ENCODE measurements at regions not wholly inside any gene's neighbourhood (a gene's known extent, or its start where the extent isn't known, plus 50 kb on each side); places are given as distances from the start of the nearest gene placed in this dataset.
"Not testable (repeated sequence)": the region's sequence is repeated elsewhere in the genome, so short reads cannot be mapped to it uniquely, and the experiment has no call there.

DNA sequence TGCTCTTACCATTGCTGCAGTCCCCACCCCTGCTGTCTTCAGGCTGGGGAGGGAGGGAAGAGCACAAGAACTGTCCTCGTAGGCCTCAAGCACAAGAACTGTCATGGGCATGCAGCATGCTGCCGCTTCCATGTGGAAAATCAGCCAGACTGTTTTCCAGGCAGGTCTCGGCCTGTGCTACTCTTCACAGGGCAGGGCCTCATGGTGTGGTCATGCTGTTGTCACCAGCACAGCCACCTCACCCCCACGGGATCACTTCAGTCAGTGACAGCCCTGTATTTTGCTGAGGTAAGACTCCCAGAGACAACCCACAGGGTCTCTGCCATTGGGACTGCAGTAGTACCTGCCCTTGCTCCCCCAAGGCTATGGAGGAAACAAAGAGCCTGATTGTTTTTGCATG lies 205.3 kb downstream of the NAP1L3 start:
- intact Hi-C loops (cut with DNase I): no loop called here
- no peak for ATAC-seq (ENCODE audit: low FRiP score)
- Histone ChIP-seq H3K9me3 (ENCODE audit: control insufficient read depth, low read length) (no peaks in the 10 kb centered on the region), H3K27ac (ENCODE audit: low read depth in 1 of 2, low read length in 2 of 2) (no peak overlapping the region), H3K4me3 (ENCODE audit: low read length in 2 of 2) (no peak overlapping the region), H3K27me3 (ENCODE audit: control insufficient read depth in 1 of 2, insufficient read depth in 2 of 2, low read length in 1 of 2) (no peaks in the 10 kb centered on the region), H3K4me1 (ENCODE audit: control insufficient read depth in 1 of 2, insufficient read depth in 2 of 2, low read length in 2 of 2) (no peaks in the 10 kb centered on the region), H3K36me3 (ENCODE audit: control insufficient read depth in 1 of 2, insufficient read depth in 2 of 2, low read length in 1 of 2) (no peaks in the 10 kb centered on the region)
- no peak for DNase-seq
- WGBS, 2 donors: 79 to 80% methylated on average over 4 of the region's 4 CpGs

DNA sequence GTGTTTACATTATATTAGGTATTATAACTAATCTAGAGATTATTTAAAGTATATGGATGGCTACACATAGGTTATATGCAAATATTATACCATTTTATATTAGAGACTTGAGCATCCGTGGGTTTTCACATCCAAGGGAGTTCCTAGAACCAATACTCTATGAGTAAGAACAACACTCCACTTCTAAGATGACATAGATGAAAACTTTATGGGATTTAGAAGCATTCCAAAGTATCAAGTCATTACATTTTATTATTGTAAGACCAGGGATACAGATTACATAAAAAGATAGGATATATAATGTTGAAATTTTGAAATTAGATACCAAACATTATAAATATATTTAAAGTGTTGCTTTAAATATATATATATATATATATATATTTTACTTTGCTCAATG lies 207.0 kb downstream of the NAP1L3 start:
- Histone ChIP-seq H3K36me3 (ENCODE audit: control insufficient read depth in 1 of 2, insufficient read depth in 2 of 2, low read length in 1 of 2) (no peaks in the 10 kb centered on the region), H3K4me3 (ENCODE audit: low read length in 2 of 2) (no peak overlapping the region), H3K9me3 (ENCODE audit: control insufficient read depth, low read length) (no peaks in the 10 kb centered on the region), H3K27me3 (ENCODE audit: control insufficient read depth in 1 of 2, insufficient read depth in 2 of 2, low read length in 1 of 2) (no peaks in the 10 kb centered on the region), H3K27ac (ENCODE audit: low read depth in 1 of 2, low read length in 2 of 2) (no peak overlapping the region), H3K4me1 (ENCODE audit: control insufficient read depth in 1 of 2, insufficient read depth in 2 of 2, low read length in 2 of 2) (no peaks in the 10 kb centered on the region)
- intact Hi-C loops (cut with DNase I): no loop called here
- ATAC-seq (ENCODE audit: low FRiP score): no peak
- no peak for DNase-seq
- 40 to 48% methylated on average over 1 of the region's 1 CpG for WGBS, 2 donors

DNA sequence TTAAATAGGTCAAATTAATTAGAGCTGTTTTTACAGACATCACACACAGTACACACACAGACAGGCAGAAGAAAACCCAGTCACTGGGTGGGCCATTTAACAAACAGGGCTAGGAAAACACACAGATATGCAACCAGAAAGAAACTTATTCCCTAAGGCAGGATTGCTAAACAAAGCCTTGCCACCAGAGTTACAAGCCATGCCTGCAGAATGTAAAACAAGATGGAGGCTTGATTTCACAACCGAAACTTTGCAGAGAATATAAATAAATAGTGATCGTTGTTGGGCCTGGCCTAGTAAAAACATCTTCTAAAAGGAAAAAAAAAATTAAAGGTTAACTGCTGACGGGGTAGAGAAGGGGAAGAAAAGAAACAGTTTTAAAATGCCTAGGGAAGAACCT lies 212.3 kb downstream of the NAP1L3 start:
- no peaks in the 10 kb centered on the region for H3K27me3 ChIP-seq (ENCODE audit: control insufficient read depth in 1 of 2, insufficient read depth in 2 of 2, low read length in 1 of 2)
- H3K36me3 ChIP-seq (ENCODE audit: control insufficient read depth in 1 of 2, insufficient read depth in 2 of 2, low read length in 1 of 2): no peaks in the 10 kb centered on the region
- WGBS, 2 donors: 38 to 51% methylated on average over 3 of the region's 3 CpGs
- no peaks in the 10 kb centered on the region for H3K4me1 ChIP-seq (ENCODE audit: control insufficient read depth in 1 of 2, insufficient read depth in 2 of 2, low read length in 2 of 2)
- intact Hi-C loops (cut with DNase I): no loop called here
- ATAC-seq (ENCODE audit: low FRiP score): no peak
- no peak overlapping the region for H3K4me3 ChIP-seq (ENCODE audit: low read length in 2 of 2)
- DNase-seq: no peak
- no peak overlapping the region for H3K27ac ChIP-seq (ENCODE audit: low read depth in 1 of 2, low read length in 2 of 2)
- no peaks in the 10 kb centered on the region for H3K9me3 ChIP-seq (ENCODE audit: control insufficient read depth, low read length)

GRCh38 chrX:93454509-93454908 lies 218.9 kb downstream of the NAP1L3 start:
- Histone ChIP-seq H3K27me3 (ENCODE audit: control insufficient read depth in 1 of 2, insufficient read depth in 2 of 2, low read length in 1 of 2) (no peaks in the 10 kb centered on the region), H3K27ac (ENCODE audit: low read depth in 1 of 2, low read length in 2 of 2) (no peak overlapping the region), H3K4me3 (ENCODE audit: low read length in 2 of 2) (no peak overlapping the region), H3K4me1 (ENCODE audit: control insufficient read depth in 1 of 2, insufficient read depth in 2 of 2, low read length in 2 of 2) (no peaks in the 10 kb centered on the region), H3K36me3 (ENCODE audit: control insufficient read depth in 1 of 2, insufficient read depth in 2 of 2, low read length in 1 of 2) (no peaks in the 10 kb centered on the region), H3K9me3 (ENCODE audit: control insufficient read depth, low read length) (no peaks in the 10 kb centered on the region)
- intact Hi-C loops (cut with DNase I): no loop called here
- WGBS, 2 donors: 51 to 64% methylated on average over 1 of the region's 1 CpG
- DNase-seq: no peak
- ATAC-seq (ENCODE audit: low FRiP score): no peak

DNA sequence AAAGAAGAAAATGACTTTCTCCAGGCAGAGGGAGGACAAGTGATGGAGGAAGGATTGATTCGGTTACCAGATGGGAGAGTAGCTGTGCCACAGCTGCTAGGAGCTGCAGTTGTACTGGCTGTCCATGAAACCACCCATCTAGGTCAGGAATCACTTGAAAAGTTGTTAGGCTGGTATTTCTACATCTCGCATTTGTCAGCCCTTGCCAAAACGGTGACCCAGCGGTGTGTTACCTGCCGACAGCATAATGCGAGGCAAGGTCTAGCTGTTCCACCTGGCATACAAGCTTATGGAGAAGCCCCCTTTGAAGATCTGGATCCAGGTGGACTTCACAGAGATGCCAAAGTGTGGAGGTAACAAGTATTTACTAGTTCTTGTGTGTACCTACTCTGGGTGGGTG lies 238.7 kb downstream of the NAP1L3 start:
- H3K4me1 ChIP-seq (ENCODE audit: control insufficient read depth in 1 of 2, insufficient read depth in 2 of 2, low read length in 2 of 2); intact Hi-C loops (cut with DNase I); DNase-seq; H3K27me3 ChIP-seq (ENCODE audit: control insufficient read depth in 1 of 2, insufficient read depth in 2 of 2, low read length in 1 of 2); H3K9me3 ChIP-seq (ENCODE audit: control insufficient read depth, low read length); H3K4me3 ChIP-seq (ENCODE audit: low read length in 2 of 2); H3K36me3 ChIP-seq (ENCODE audit: control insufficient read depth in 1 of 2, insufficient read depth in 2 of 2, low read length in 1 of 2); H3K27ac ChIP-seq (ENCODE audit: low read depth in 1 of 2, low read length in 2 of 2); ATAC-seq (ENCODE audit: low FRiP score): not testable (repeated sequence)
- 92 to 93% methylated on average over 6 of the region's 6 CpGs for WGBS, 2 donors

GRCh38 chrX:93428497-93428896 lies 244.9 kb downstream of the NAP1L3 start:
- no peaks in the 10 kb centered on the region for H3K27me3 ChIP-seq (ENCODE audit: control insufficient read depth in 1 of 2, insufficient read depth in 2 of 2, low read length in 1 of 2)
- DNase-seq: no peak
- no peak overlapping the region for H3K4me3 ChIP-seq (ENCODE audit: low read length in 2 of 2)
- intact Hi-C loops (cut with DNase I): no loop called here
- H3K9me3 ChIP-seq (ENCODE audit: control insufficient read depth, low read length): no peaks in the 10 kb centered on the region
- ATAC-seq (ENCODE audit: low FRiP score): no peak
- 76 to 78% methylated on average over 3 of the region's 3 CpGs for WGBS, 2 donors
- no peak overlapping the region for H3K27ac ChIP-seq (ENCODE audit: low read depth in 1 of 2, low read length in 2 of 2)
- H3K36me3 ChIP-seq (ENCODE audit: control insufficient read depth in 1 of 2, insufficient read depth in 2 of 2, low read length in 1 of 2): no peaks in the 10 kb centered on the region
- H3K4me1 ChIP-seq (ENCODE audit: control insufficient read depth in 1 of 2, insufficient read depth in 2 of 2, low read length in 2 of 2): no peaks in the 10 kb centered on the region

DNA sequence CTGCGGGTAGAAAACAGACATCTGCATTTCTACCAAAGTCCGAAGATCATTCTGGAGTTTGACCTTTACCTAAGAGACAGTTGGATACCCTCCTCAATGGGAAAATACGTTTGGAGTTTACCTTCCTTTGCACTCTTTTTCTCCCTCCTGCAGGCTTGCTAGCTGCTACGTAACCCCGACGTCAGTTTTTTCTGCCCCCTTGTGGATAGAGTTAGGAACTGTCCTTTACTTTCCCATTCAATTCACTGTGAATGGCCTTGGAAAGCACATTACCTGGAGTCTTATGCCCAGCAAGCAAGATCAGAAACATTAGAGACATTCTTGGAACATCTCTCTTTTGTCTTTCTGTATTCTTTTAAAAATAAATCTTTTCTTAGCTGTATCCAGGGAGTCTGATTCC lies 250.7 kb downstream of the NAP1L3 start:
- WGBS, 2 donors: 12 to 13% methylated on average over 6 of the region's 6 CpGs
- Histone ChIP-seq H3K27ac (ENCODE audit: low read depth in 1 of 2, low read length in 2 of 2) (no peak overlapping the region), H3K36me3 (ENCODE audit: control insufficient read depth in 1 of 2, insufficient read depth in 2 of 2, low read length in 1 of 2) (no peaks in the 10 kb centered on the region), H3K9me3 (ENCODE audit: control insufficient read depth, low read length) (no peaks in the 10 kb centered on the region), H3K4me1 (ENCODE audit: control insufficient read depth in 1 of 2, insufficient read depth in 2 of 2, low read length in 2 of 2) (peaks cover 2 to 6% of the 10 kb centered on the region in 2 donors), H3K4me3 (ENCODE audit: low read length in 2 of 2) (no peak overlapping the region), H3K27me3 (ENCODE audit: control insufficient read depth in 1 of 2, insufficient read depth in 2 of 2, low read length in 1 of 2) (no peaks in the 10 kb centered on the region)
- ATAC-seq (ENCODE audit: low FRiP score): no peak
- intact Hi-C loops (cut with DNase I): no loop called here
- no peak for DNase-seq

- 12 to 13% methylated on average over 7 of the region's 7 CpGs for WGBS, 2 donors
- ATAC-seq (ENCODE audit: low FRiP score): no peak
Observed at GRCh38 chrX:93420525-93421082, 252.8 kb downstream of the NAP1L3 start.

DNA sequence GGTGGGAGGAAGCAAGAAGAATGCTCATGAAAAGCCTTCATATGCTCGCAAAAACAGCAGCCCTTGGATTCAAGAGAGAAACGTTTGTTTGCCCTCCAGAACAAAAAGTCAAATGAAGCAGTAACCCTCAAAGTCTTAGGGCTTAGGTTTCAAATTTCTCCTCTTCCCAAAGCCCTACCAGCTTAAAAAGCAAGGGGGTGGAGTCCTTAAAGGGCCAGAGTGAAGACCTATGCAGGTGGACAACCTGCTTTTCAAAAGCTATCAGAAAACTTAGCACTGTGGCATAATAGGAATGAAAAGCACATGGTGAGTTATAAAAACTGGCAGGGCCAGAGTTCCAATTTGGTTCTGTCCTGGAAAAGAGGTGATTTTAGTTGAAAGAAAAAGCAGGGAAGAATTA lies 253.3 kb downstream of the NAP1L3 start:
- Histone ChIP-seq H3K4me1 (ENCODE audit: control insufficient read depth in 1 of 2, insufficient read depth in 2 of 2, low read length in 2 of 2) (peaks cover 2 to 6% of the 10 kb centered on the region in 2 donors), H3K36me3 (ENCODE audit: control insufficient read depth in 1 of 2, insufficient read depth in 2 of 2, low read length in 1 of 2) (no peaks in the 10 kb centered on the region), H3K27me3 (ENCODE audit: control insufficient read depth in 1 of 2, insufficient read depth in 2 of 2, low read length in 1 of 2) (no peaks in the 10 kb centered on the region), H3K27ac (ENCODE audit: low read depth in 1 of 2, low read length in 2 of 2) (no peak overlapping the region), H3K9me3 (ENCODE audit: control insufficient read depth, low read length) (no peaks in the 10 kb centered on the region), H3K4me3 (ENCODE audit: low read length in 2 of 2) (no peak overlapping the region)
- ATAC-seq (ENCODE audit: low FRiP score) (no peak), DNase-seq (no peak)
- intact Hi-C loops (cut with DNase I): no loop called here
- 21 to 36% methylated on average over 2 of the region's 2 CpGs for WGBS, 2 donors

More at GRCh38 chrX:93420525-93421082, 252.8 kb downstream of the NAP1L3 start:
- Histone ChIP-seq H3K27me3 (ENCODE audit: control insufficient read depth in 1 of 2, insufficient read depth in 2 of 2, low read length in 1 of 2) (no peaks in the 10 kb centered on the region), H3K36me3 (ENCODE audit: control insufficient read depth in 1 of 2, insufficient read depth in 2 of 2, low read length in 1 of 2) (no peaks in the 10 kb centered on the region), H3K4me3 (ENCODE audit: low read length in 2 of 2) (no peak overlapping the region), H3K9me3 (ENCODE audit: control insufficient read depth, low read length) (no peaks in the 10 kb centered on the region), H3K27ac (ENCODE audit: low read depth in 1 of 2, low read length in 2 of 2) (no peak overlapping the region), H3K4me1 (ENCODE audit: control insufficient read depth in 1 of 2, insufficient read depth in 2 of 2, low read length in 2 of 2) (peaks cover 2 to 6% of the 10 kb centered on the region in 2 donors)
- intact Hi-C loops (cut with DNase I): no loop called here
- DNase-seq: no peak

Data from aorta (tissue), 5 donors.